Cardiac muscle cell (in vitro differentiated cells and primary cell): ENCODE measurements at regions not wholly inside any gene's neighbourhood (a gene's known extent, or its start where the extent isn't known, plus 50 kb on each side); places are given as distances from the start of the nearest gene placed in this dataset.
"Not testable (repeated sequence)": the region's sequence is repeated elsewhere in the genome, so short reads cannot be mapped to it uniquely, and the experiment has no call there.

Experiments
- DNase-seq, 2 donors: peaks; one replicate each; pipeline versions ENCODE4 v3.0.0 to v3.0.0-alpha.2; 2010 to 2017; ENCODE audit warnings: low read depth in 1 of 2, low spot score in 1 of 2
- H3K27ac ChIP-seq: fragments of 200-600 bp; sonication (generic); 2 replicates; pipeline ENCODE4 v1.5.1; 2016
- H3K27me3 ChIP-seq: fragments of 200-600 bp; sonication (generic); 2 replicates; pipeline ENCODE4 v1.6.0; 2016; ENCODE audit warnings: control low read depth
- H3K36me3 ChIP-seq: fragments of 200-600 bp; sonication (generic); 2 replicates; pipeline ENCODE4 v1.5.1; 2016; ENCODE audit warnings: control low read depth
- H3K4me1 ChIP-seq: fragments of 200-600 bp; sonication (generic); 2 replicates; pipeline ENCODE4 v1.8.1; 2017; ENCODE audit warnings: low read depth, mild to moderate bottlenecking, mixed run types
- H3K4me3 ChIP-seq: fragments of 200-600 bp; sonication (generic); 2 replicates; pipeline ENCODE4 v1.5.1; 2016; ENCODE audit warnings: mild to moderate bottlenecking
- H3K9me3 ChIP-seq: fragments of 200-600 bp; sonication (generic); 2 replicates; pipeline ENCODE4 v1.5.1; 2017; ENCODE audit warnings: low read depth, mild to moderate bottlenecking, control low read depth
- TF ChIP-seq, protein P1 (sequence below): IDR thresholded peaks from 2 replicates; pipeline ENCODE4 v1.5.1; 2012; ENCODE audit warnings: low read depth, mild to moderate bottlenecking, low read length

DNA sequence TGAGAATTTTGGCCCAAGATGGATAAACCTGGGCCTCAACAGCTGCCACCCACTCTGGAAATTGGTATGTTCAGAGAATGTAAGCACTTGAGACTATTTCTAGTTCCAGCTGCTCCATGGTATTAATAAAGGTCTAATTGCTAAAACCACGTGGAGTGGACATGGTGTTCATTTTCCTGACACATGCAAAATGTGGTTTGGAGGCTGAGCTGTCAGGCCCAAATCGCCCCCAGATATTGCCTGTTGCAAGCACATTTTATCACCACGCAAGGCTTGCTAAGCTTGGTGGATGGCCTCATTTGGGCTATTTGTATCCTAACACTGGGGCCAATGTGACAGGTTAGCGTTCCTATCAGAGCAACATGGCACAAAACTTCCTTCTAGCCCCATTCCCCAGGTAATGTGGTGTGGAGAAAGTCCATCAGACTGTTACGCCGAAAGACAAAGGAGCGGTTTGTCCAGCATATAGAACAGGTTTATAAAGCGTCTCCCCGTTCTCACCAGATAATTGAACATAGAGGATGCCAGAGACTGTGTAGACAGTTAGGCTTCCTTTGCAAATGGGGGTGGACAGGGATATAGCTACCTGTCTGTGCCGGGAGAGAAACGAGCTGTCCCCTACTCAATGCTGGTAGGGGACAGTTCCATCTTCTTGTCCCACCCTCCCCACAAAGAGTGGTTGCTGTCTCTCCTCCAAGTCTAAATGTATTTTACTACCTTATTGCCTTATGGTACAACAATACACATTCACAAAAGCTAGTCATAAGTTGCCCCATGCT is 78.0 kb upstream of the ANKRD1 start:
- TF ChIP-seq, protein P1, sequence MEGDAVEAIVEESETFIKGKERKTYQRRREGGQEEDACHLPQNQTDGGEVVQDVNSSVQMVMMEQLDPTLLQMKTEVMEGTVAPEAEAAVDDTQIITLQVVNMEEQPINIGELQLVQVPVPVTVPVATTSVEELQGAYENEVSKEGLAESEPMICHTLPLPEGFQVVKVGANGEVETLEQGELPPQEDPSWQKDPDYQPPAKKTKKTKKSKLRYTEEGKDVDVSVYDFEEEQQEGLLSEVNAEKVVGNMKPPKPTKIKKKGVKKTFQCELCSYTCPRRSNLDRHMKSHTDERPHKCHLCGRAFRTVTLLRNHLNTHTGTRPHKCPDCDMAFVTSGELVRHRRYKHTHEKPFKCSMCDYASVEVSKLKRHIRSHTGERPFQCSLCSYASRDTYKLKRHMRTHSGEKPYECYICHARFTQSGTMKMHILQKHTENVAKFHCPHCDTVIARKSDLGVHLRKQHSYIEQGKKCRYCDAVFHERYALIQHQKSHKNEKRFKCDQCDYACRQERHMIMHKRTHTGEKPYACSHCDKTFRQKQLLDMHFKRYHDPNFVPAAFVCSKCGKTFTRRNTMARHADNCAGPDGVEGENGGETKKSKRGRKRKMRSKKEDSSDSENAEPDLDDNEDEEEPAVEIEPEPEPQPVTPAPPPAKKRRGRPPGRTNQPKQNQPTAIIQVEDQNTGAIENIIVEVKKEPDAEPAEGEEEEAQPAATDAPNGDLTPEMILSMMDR, result no peak
- Histone ChIP-seq H3K4me3 (no peak overlapping the region), H3K36me3 (no peaks in the 10 kb centered on the region), H3K9me3 (no peaks in the 10 kb centered on the region), H3K27ac (no peak overlapping the region), H3K27me3 (no peaks in the 10 kb centered on the region), H3K4me1 (no peaks in the 10 kb centered on the region)
- no peak for DNase-seq

DNA sequence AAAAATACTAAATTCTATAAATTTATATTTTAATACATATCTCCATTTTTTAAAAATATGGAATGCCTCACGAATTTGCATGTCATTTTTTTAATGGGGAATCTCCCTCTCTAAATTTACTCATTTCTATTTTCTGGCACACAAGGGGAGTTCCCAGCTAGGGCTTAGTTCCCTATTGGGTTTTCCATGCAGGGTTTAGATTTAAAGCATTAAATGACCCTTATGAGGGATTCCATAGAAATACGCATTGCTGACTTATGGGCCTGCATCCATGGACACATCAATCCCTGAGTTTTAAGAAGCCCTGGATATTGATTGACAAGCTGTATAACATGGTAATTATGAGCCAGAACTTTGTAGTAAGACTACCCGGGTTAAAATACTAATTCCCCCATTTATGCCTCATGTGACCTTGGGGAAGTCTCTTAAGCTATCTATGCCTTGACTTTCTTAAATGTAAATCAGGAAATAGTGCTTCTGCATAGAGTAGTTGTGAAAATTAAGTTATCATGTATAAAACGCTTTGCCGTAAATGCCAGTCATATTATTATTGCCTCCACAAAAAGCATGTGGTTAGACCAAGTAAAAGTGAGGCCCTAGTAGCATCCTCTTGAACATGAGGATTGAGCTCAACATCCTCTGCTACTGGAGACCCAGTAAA is 78.8 kb upstream of the ANKRD1 start:
- Histone ChIP-seq H3K36me3 (no peaks in the 10 kb centered on the region), H3K9me3 (no peaks in the 10 kb centered on the region), H3K27me3 (no peaks in the 10 kb centered on the region), H3K27ac (no peak overlapping the region), H3K4me3 (no peak overlapping the region), H3K4me1 (no peaks in the 10 kb centered on the region)
- TF ChIP-seq, protein P1, result no peak
- no peak for DNase-seq

DNA sequence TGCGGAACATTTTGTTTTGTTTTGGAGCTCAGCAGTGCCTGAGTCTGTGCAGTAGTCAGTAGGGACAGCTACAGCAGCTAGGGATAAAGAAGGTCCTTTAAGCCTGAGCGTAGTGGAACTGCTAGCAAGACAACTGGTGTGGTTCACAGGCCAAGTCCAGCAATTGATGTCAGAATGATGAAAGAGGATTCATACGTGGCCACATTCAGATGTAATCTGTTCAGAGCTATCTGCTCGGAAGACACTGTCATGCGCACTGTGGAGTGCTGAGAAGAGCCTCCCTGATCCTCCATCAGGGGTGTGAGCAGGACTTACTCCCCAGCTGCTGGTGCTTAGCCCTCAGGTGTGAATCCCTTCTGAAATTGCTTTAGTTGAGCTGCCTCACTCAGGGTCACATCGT is 79.6 kb upstream of the ANKRD1 start:
- TF ChIP-seq, protein P1, result no peak
- Histone ChIP-seq H3K9me3 (no peaks in the 10 kb centered on the region), H3K4me1 (no peaks in the 10 kb centered on the region), H3K27ac (no peak overlapping the region), H3K4me3 (no peak overlapping the region), H3K36me3 (no peaks in the 10 kb centered on the region), H3K27me3 (no peaks in the 10 kb centered on the region)
- no peak for DNase-seq

DNA sequence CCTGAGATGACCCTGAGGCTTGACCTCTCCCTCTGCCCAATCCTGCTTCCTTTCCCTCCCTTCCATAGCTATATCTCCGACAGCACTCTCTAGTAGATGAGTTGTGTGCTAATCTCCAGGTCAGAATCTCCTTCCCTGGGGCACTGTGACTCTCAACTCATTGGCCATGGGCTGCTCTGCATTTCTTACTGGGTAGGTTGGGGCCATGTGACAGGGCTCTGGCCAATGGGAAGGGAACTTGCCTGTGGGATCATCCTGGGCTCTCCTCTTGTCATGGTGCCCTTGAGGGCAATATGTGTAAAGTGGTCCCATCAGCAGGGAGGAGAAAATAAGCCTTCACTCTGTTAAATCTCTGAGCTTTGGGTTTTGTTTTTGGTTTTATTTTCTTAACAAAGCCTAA is 80.1 kb upstream of the ANKRD1 start:
- TF ChIP-seq, protein P1, result no peak
- no peak for DNase-seq
- Histone ChIP-seq H3K36me3 (no peaks in the 10 kb centered on the region), H3K27me3 (no peaks in the 10 kb centered on the region), H3K9me3 (no peaks in the 10 kb centered on the region), H3K27ac (no peak overlapping the region), H3K4me1 (no peaks in the 10 kb centered on the region), H3K4me3 (no peak overlapping the region)

DNA sequence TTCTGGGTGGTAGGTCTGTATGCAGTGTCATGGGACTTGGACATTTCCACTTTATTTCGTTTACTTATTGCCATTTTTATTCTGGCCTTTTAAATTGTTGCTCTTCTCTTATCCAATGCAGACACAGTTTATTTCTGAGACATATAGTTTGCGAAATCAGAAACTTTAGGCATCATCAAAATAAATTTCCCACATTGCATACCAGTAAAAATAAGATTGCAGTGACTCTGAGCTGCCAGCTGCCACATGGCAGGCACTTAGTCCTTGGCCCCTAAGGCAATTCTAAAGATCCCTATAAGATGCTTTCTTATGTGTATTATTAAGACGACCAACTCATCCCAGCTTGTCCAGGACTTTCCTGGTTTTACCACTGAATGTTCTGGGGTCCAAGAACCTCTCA is 81.8 kb upstream of the ANKRD1 start:
- H3K9me3 ChIP-seq, result no peaks in the 10 kb centered on the region
- peaks cover 6% of the 10 kb centered on the region for H3K4me1 ChIP-seq
- no peaks in the 10 kb centered on the region for H3K27me3 ChIP-seq
- no peaks in the 10 kb centered on the region for H3K36me3 ChIP-seq
- H3K4me3 ChIP-seq, result no peak overlapping the region
- DNase-seq, result no peak
- H3K27ac ChIP-seq, result no peak overlapping the region
- TF ChIP-seq, protein P1, result no peak

DNA sequence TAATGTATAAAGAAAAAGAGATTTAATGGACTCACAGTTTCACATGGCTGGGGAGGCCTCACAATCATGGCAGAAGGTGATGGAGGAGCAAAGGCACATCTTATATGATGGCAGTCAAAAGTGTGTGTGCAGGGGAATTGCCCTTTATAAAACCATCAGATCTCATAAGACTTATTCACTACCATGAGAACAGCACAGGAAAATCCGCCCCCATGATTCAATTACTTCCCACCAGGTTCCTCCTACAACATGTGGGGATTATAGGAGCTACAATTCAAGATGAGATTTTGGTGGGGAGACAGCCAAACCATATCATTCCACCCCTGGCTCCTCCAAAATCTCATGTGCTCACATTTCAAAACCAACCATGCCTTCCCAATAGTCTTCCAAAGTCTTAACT is 82.5 kb upstream of the ANKRD1 start:
- not testable (repeated sequence) for H3K4me3 ChIP-seq, H3K36me3 ChIP-seq, H3K4me1 ChIP-seq, H3K9me3 ChIP-seq, DNase-seq, H3K27ac ChIP-seq, H3K27me3 ChIP-seq

DNA sequence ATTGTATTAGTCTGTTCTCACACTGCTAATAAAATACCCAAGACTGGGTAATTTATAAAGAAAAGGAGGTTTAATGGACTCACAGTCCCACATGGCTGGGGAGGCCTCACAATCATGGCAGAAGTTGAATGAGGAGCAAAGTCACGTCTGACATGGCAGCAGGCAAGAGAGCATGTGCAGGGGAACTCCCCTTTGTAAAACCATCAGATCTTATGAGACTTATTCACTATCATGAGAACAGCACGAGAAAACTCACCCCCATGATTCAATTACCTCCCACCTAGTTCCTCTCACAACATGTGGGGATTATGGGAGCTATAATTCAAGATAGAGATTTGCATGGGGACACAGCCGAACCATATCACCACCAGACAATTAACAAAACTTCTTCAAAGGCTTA is 84.4 kb upstream of the ANKRD1 start:
- not testable (repeated sequence) for H3K4me3 ChIP-seq, DNase-seq, H3K4me1 ChIP-seq, H3K9me3 ChIP-seq, H3K36me3 ChIP-seq, H3K27me3 ChIP-seq, H3K27ac ChIP-seq
